Immature natural killer cell (primary cell): ENCODE measurements at regions not wholly inside any gene's neighbourhood (a gene's known extent, or its start where the extent isn't known, plus 50 kb on each side); places are given as distances from the start of the nearest gene placed in this dataset.

Experiments
- DNase-seq, 3 donors: peaks; one replicate each; pipeline ENCODE4 v3.0.0; 2022; ENCODE audit warnings: mixed read lengths in 1 of 3
- H3K27ac Mint-ChIP-seq, 6 donors: one replicate each; pipeline ENCODE4 v1.8.0; 2020; ENCODE audit warnings: mixed read lengths in 6 of 6, mild to moderate bottlenecking in 5 of 6, inconsistent platforms in 4 of 6, moderate library complexity in 3 of 6
- H3K27me3 Mint-ChIP-seq, 3 donors: one replicate each; pipeline ENCODE4 v1.8.0; 2020 to 2021; ENCODE audit warnings: low read depth in 3 of 3, mild to moderate bottlenecking in 3 of 3, mixed read lengths in 3 of 3, moderate library complexity in 3 of 3, inconsistent platforms in 1 of 3
- H3K36me3 Mint-ChIP-seq, 3 donors: one replicate each; pipeline ENCODE4 v1.8.0; 2020; ENCODE audit warnings: mixed read lengths in 3 of 3, inconsistent platforms in 2 of 3, mild to moderate bottlenecking in 2 of 3
- H3K4me1 Mint-ChIP-seq, 2 donors: one replicate each; pipeline ENCODE4 v1.8.0; 2020; ENCODE audit warnings: inconsistent platforms in 2 of 2, mild to moderate bottlenecking in 2 of 2, mixed read lengths in 2 of 2, moderate library complexity in 1 of 2
- H3K4me3 Mint-ChIP-seq, 5 donors: one replicate each; pipeline ENCODE4 v1.8.0; 2020; ENCODE audit warnings: mild to moderate bottlenecking in 5 of 5, mixed read lengths in 5 of 5, inconsistent platforms in 3 of 5, moderate library complexity in 3 of 5
- H3K9me3 Mint-ChIP-seq, 6 donors: one replicate each; pipeline ENCODE4 v1.8.0; 2020; ENCODE audit warnings: mild to moderate bottlenecking in 6 of 6, mixed read lengths in 6 of 6, inconsistent platforms in 4 of 6, moderate library complexity in 3 of 6

DNA sequence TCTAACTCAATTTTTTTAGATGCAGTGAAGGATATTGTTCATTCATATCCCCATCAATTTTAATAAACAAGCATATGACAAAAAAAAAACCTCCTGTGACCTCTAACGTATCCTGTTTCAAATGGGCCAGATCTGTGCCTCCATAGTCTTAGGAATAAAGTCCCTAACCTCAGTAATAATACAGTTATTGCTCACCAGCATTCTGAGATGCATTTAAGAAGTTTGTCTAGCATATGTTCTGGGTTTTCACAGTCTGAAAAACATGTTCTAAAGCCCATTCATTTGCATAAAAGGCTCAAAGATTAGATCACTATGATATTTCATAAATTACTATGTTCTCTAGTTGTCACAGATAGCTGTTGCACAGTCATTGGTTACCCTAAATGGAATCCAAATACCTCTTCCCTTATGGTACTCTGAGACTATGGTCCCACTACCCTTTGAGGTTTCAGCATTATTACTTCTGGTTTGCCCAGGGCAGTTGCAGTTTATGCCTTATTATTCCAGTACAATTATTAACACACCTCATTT, 190.1 kb downstream of the ZIC4 start:
- Mint-ChIP-seq H3K4me3 (no peak overlapping the region), H3K9me3 (peaks cover 2 to 10% (median 5%) of the 10 kb centered on the region in 6 donors), H3K27ac (no peak overlapping the region), H3K27me3 (no peaks in the 10 kb centered on the region), H3K36me3 (no peaks in the 10 kb centered on the region), H3K4me1 (no peaks in the 10 kb centered on the region)
- DNase-seq = no peak

GRCh38 chr3:147215660-147216059, 190.7 kb downstream of the ZIC4 start:
- H3K36me3 Mint-ChIP-seq = no peaks in the 10 kb centered on the region
- DNase-seq = no peak
- no peaks in the 10 kb centered on the region for H3K27me3 Mint-ChIP-seq
- no peaks in the 10 kb centered on the region for H3K4me1 Mint-ChIP-seq
- peaks cover 2 to 13% (median 5%) of the 10 kb centered on the region in 6 donors for H3K9me3 Mint-ChIP-seq
- no peak overlapping the region for H3K27ac Mint-ChIP-seq
- no peak overlapping the region for H3K4me3 Mint-ChIP-seq

DNA sequence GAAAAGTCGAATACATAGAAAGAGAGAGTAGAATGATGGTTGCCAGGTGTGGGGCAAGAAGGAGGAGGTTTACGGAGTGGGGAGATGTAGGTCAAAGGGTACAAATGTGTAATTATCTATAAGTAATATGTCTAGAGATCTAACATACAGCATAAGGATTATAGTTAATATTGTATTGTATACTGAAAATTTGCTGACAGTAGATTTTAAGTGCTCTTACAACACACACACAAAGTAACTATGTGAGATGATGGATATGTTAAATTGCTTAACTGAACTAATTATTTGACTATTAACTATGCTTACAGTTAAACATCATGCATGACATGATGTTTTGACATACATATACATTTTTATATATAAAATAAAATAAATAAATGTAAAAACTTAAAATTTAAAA, 192.7 kb downstream of the ZIC4 start:
- no peak overlapping the region for H3K4me3 Mint-ChIP-seq
- H3K4me1 Mint-ChIP-seq = no peaks in the 10 kb centered on the region
- H3K36me3 Mint-ChIP-seq = no peaks in the 10 kb centered on the region
- H3K9me3 Mint-ChIP-seq = peaks cover 6 to 21% (median 13%) of the 10 kb centered on the region in 6 donors
- H3K27ac Mint-ChIP-seq = no peak overlapping the region
- no peak for DNase-seq
- no peaks in the 10 kb centered on the region for H3K27me3 Mint-ChIP-seq

DNA sequence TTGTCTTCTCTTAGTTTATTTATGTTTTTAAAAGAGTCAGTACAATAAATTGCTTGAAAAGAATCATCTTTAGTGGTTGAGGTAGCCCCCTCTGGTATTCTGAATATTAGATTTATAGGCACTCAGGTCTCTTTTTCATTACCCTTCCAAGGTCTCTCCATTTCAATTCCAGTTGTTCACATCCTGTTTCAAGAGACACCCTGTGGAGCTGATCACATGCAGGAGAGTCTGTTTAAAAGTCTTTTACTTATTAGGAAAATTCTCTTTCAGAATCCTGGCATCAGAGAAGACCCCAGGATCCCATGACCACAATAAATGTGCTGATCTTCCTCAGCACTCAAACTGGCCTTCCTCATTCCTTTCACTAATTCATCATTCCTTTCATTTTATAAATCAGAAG, 195.7 kb downstream of the ZIC4 start:
- Mint-ChIP-seq H3K4me3 (no peak overlapping the region), H3K27ac (no peak overlapping the region), H3K27me3 (no peaks in the 10 kb centered on the region), H3K9me3 (peaks cover 13 to 39% (median 16%) of the 10 kb centered on the region in 6 donors), H3K36me3 (peaks cover 0 to 4% (median 0%) of the 10 kb centered on the region in 3 donors), H3K4me1 (no peaks in the 10 kb centered on the region)
- no peak for DNase-seq

DNA sequence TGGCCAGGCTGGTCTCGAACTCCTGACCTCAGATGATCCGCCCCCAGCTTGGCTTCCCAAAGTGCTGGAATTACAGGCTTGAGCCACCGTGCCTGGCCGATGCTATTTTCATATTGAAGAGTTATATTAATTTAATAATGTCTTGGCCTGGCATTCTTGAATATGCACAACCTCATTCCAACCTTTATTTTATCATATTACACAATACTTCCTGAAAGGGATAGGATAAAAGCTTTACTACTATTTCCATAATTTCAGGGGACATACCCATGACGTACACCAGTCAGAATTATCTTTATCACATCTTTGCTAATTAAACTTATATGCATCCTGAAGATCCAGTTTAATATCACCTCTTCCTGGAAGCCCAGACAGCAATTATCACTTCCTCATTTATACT, 205.3 kb downstream of the ZIC4 start:
- no peak overlapping the region for H3K27ac Mint-ChIP-seq
- DNase-seq = no peak
- no peaks in the 10 kb centered on the region for H3K4me1 Mint-ChIP-seq
- H3K36me3 Mint-ChIP-seq = no peaks in the 10 kb centered on the region
- no peak overlapping the region for H3K4me3 Mint-ChIP-seq
- H3K27me3 Mint-ChIP-seq = no peaks in the 10 kb centered on the region
- H3K9me3 Mint-ChIP-seq = peaks cover 8 to 24% (median 11%) of the 10 kb centered on the region in 6 donors

DNA sequence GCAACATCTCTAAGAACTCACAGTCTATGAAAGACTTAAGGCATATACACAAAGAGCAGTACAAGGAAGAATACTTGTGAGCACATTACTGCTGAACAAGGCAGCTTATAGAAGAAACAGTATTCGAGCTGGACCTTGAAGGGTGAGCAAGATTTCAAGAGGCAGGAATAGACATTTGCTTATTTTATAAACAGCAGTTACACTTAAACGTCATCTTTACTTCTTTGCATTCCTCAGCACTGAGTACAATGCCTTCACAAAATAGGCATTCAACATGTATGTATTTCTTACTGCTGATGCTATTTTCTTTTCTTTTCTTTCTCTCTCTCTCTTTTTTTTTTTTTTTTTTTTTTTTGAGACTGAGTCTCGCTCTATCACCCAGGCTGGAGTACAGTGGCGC, 205.8 kb downstream of the ZIC4 start:
- H3K27me3 Mint-ChIP-seq = no peaks in the 10 kb centered on the region
- no peaks in the 10 kb centered on the region for H3K4me1 Mint-ChIP-seq
- peaks cover 6 to 23% (median 9%) of the 10 kb centered on the region in 6 donors for H3K9me3 Mint-ChIP-seq
- H3K36me3 Mint-ChIP-seq = no peaks in the 10 kb centered on the region
- no peak for DNase-seq
- no peak overlapping the region for H3K4me3 Mint-ChIP-seq
- no peak overlapping the region for H3K27ac Mint-ChIP-seq

GRCh38 chr3:147197739-147198138, 208.6 kb downstream of the ZIC4 start:
- Mint-ChIP-seq H3K27ac (no peak overlapping the region), H3K4me1 (no peaks in the 10 kb centered on the region), H3K9me3 (peaks cover 2 to 19% (median 6%) of the 10 kb centered on the region in 6 donors), H3K27me3 (no peaks in the 10 kb centered on the region), H3K36me3 (no peaks in the 10 kb centered on the region), H3K4me3 (no peak overlapping the region)
- no peak for DNase-seq

DNA sequence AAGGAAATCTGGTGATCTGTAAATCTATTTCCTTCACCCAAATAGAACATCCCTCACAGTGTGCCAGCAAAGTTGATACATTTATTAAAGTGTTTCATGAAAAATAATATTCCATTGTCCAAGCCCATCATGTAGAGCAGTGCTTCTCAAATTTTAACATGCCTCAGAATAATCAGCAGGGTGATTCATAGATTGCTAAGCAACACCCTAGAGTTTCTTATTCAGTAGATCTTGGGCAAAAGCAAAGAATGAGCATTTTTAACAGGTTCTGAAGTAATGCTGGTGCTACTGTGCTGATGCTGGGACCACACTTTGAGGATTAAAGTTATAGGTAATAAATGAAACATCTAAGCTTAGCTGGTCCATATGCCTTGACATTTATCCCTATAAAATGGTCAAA, 210.5 kb downstream of the ZIC4 start:
- H3K4me1 Mint-ChIP-seq = no peaks in the 10 kb centered on the region
- H3K36me3 Mint-ChIP-seq = no peaks in the 10 kb centered on the region
- H3K27ac Mint-ChIP-seq = no peak overlapping the region
- DNase-seq = no peak
- H3K27me3 Mint-ChIP-seq = no peaks in the 10 kb centered on the region
- peaks cover 0 to 19% (median 5%) of the 10 kb centered on the region in 6 donors for H3K9me3 Mint-ChIP-seq
- no peak overlapping the region for H3K4me3 Mint-ChIP-seq

- no peaks in the 10 kb centered on the region for H3K27me3 Mint-ChIP-seq
- no peak overlapping the region for H3K4me3 Mint-ChIP-seq
- H3K27ac Mint-ChIP-seq = no peak overlapping the region
- peaks cover 0 to 21% (median 6%) of the 10 kb centered on the region in 6 donors for H3K9me3 Mint-ChIP-seq
- DNase-seq = no peak
- H3K36me3 Mint-ChIP-seq = no peaks in the 10 kb centered on the region
- H3K4me1 Mint-ChIP-seq = no peaks in the 10 kb centered on the region
Measured at GRCh38 chr3:147191795-147192385, 214.5 kb downstream of the ZIC4 start.

GRCh38 chr3:147189016-147189415, 217.3 kb downstream of the ZIC4 start:
- no peak for DNase-seq
- H3K27me3 Mint-ChIP-seq = no peaks in the 10 kb centered on the region
- no peak overlapping the region for H3K27ac Mint-ChIP-seq
- peaks cover 3 to 15% (median 6%) of the 10 kb centered on the region in 6 donors for H3K9me3 Mint-ChIP-seq
- H3K4me3 Mint-ChIP-seq = no peak overlapping the region
- H3K4me1 Mint-ChIP-seq = no peaks in the 10 kb centered on the region
- no peaks in the 10 kb centered on the region for H3K36me3 Mint-ChIP-seq

DNA sequence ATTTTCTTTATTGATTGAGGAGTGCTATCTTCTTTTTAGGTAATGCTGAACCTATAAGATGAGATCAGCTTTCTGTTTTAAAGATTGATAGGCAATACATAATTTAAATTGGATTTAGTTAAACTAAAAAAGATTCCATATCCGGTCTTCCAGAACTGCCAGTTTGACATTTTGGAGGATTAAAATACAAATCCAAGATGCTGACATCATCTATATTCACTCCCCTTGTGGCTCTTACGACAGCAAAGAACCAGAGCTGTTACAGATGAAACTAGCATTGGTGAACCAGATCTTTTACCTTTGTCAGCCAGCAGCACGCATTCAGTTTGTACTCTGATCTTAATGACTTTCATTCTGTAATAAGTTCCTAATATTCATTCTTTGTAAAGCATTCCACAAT, 218.7 kb downstream of the ZIC4 start:
- H3K9me3 Mint-ChIP-seq = peaks cover 3 to 15% (median 6%) of the 10 kb centered on the region in 6 donors
- no peak for DNase-seq
- no peaks in the 10 kb centered on the region for H3K36me3 Mint-ChIP-seq
- no peak overlapping the region for H3K4me3 Mint-ChIP-seq
- no peaks in the 10 kb centered on the region for H3K4me1 Mint-ChIP-seq
- no peaks in the 10 kb centered on the region for H3K27me3 Mint-ChIP-seq
- no peak overlapping the region for H3K27ac Mint-ChIP-seq

DNA sequence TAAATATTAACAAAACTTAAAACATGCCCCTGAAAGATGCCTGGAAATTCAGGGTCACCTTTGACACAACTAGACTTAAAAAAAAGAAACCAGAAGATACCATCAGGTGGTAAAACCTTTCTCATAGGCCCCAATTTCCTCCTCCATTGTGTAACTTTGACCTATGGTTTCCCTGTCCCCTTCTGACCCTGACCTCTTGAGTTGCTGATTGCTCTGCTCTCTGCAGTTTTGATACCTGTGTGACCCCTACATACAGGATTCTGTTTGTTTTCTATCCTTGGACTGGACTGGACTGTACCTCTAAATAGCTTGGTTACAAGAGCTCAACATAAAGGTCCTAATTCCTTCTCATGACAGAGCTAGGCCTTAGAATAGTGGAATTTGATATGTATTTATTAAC, 220.6 kb downstream of the ZIC4 start:
- H3K36me3 Mint-ChIP-seq = no peaks in the 10 kb centered on the region
- H3K27ac Mint-ChIP-seq = no peak overlapping the region

GRCh38 chr3:147184794-147185193, 221.5 kb downstream of the ZIC4 start:
- no peak overlapping the region for H3K27ac Mint-ChIP-seq
- DNase-seq = no peak
- H3K9me3 Mint-ChIP-seq = peaks cover 1 to 7% (median 3%) of the 10 kb centered on the region in 6 donors
- H3K4me3 Mint-ChIP-seq = no peak overlapping the region
- H3K36me3 Mint-ChIP-seq = no peaks in the 10 kb centered on the region
- H3K4me1 Mint-ChIP-seq = no peaks in the 10 kb centered on the region
- no peaks in the 10 kb centered on the region for H3K27me3 Mint-ChIP-seq

More for the DNA sequence above, 220.6 kb downstream of the ZIC4 start:
- Mint-ChIP-seq H3K9me3 (peaks cover 3 to 13% (median 4%) of the 10 kb centered on the region in 6 donors), H3K4me1 (no peaks in the 10 kb centered on the region), H3K27me3 (no peaks in the 10 kb centered on the region), H3K4me3 (no peak overlapping the region)
- DNase-seq = no peak

DNA sequence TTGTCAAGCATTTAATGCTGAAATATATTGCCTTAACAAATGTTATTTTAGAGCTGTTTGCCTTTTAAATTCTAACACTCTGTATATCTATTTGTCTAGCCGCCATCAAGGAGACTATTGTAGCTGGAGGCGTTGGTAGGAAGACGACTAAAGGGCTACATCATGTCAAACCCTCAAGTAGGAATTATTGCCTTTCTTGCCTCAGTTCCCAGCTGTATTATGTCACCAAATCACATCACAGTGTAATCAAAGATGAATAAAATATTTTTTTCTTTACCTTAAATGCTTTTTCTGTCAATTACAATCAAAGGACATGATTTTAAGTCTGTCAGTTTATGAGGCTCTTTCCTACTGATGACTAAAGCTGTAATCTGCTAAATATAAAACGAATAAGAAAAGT, 233.1 kb downstream of the ZIC4 start:
- Mint-ChIP-seq H3K36me3 (no peaks in the 10 kb centered on the region), H3K9me3 (peaks cover 1 to 29% (median 7%) of the 10 kb centered on the region in 6 donors), H3K4me3 (no peak overlapping the region), H3K4me1 (no peaks in the 10 kb centered on the region), H3K27ac (no peak overlapping the region), H3K27me3 (no peaks in the 10 kb centered on the region)
- no peak for DNase-seq

GRCh38 chr3:147162743-147163142, 243.6 kb downstream of the ZIC4 start:
- Mint-ChIP-seq H3K4me3 (no peak overlapping the region), H3K27me3 (peaks cover 0 to 4% (median 0%) of the 10 kb centered on the region in 3 donors), H3K27ac (no peak overlapping the region), H3K4me1 (no peaks in the 10 kb centered on the region), H3K36me3 (no peaks in the 10 kb centered on the region), H3K9me3 (peaks cover 5 to 25% (median 13%) of the 10 kb centered on the region in 6 donors)
- no peak for DNase-seq
